RWPE2 (cell line): ENCODE measurements at regions not wholly inside any gene's neighbourhood (a gene's known extent, or its start where the extent isn't known, plus 50 kb on each side); places are given as distances from the start of the nearest gene placed in this dataset.
"Not testable (repeated sequence)": the region's sequence is repeated elsewhere in the genome, so short reads cannot be mapped to it uniquely, and the experiment has no call there.

Experiments
- ATAC-seq: fragments of 200-7000 bp; cut with Tn5 transposase; 3 replicates; pipeline ENCODE4 v1.9.1; 2021; ENCODE audit warnings: low read depth
- DNase-seq: peaks from one replicate; pipeline ENCODE4 v3.0.0-alpha.2; 2020; ENCODE audit warnings: low spot score
- H3K27ac ChIP-seq: fragments of 450-650 bp; 2 replicates; pipeline ENCODE4 v1.5.1; 2017; ENCODE audit warnings: mild to moderate bottlenecking; ENCODE audit not compliant: poor library complexity, severe bottlenecking
- H3K27me3 ChIP-seq: fragments of 250-450 bp; sonication (Bioruptor Pico); 2 replicates; pipeline ENCODE4 v1.5.1; 2021; ENCODE audit warnings: mild to moderate bottlenecking, moderate library complexity; ENCODE audit not compliant: insufficient read depth, poor library complexity, severe bottlenecking
- H3K36me3 ChIP-seq: fragments of 250-450 bp; sonication (Bioruptor Pico); 2 replicates; pipeline ENCODE4 v1.5.1; 2020; ENCODE audit warnings: low read depth, mild to moderate bottlenecking, moderate library complexity
- H3K4me1 ChIP-seq: fragments of 250-450 bp; sonication (Bioruptor Pico); 2 replicates; pipeline ENCODE4 v1.5.1; 2021; ENCODE audit warnings: mild to moderate bottlenecking, moderate library complexity; ENCODE audit not compliant: insufficient read depth, poor library complexity, severe bottlenecking
- H3K4me3 ChIP-seq: fragments of 250-450 bp; sonication (Bioruptor Pico); 2 replicates; pipeline ENCODE4 v1.5.1; 2021; ENCODE audit warnings: mild to moderate bottlenecking, moderate library complexity; ENCODE audit not compliant: severe bottlenecking
- H3K9me3 ChIP-seq: fragments of 250-450 bp; sonication (Bioruptor Pico); 2 replicates; pipeline ENCODE4 v1.5.1; 2021; ENCODE audit warnings: mild to moderate bottlenecking, moderate library complexity; ENCODE audit not compliant: severe bottlenecking
- CTCF ChIP-seq: fragments of 450-650 bp; IDR thresholded peaks from one replicate; pipeline ENCODE4 v1.5.1; 2017; ENCODE audit warnings: mild to moderate bottlenecking, moderate library complexity; ENCODE audit not compliant: poor library complexity, severe bottlenecking

GRCh38 chr6:94813806-94814205 lies 763.5 kb upstream of the MANEA start:
- no peak for ATAC-seq
- no peaks in the 10 kb centered on the region for H3K27me3 ChIP-seq
- no peaks in the 10 kb centered on the region for H3K9me3 ChIP-seq

DNA sequence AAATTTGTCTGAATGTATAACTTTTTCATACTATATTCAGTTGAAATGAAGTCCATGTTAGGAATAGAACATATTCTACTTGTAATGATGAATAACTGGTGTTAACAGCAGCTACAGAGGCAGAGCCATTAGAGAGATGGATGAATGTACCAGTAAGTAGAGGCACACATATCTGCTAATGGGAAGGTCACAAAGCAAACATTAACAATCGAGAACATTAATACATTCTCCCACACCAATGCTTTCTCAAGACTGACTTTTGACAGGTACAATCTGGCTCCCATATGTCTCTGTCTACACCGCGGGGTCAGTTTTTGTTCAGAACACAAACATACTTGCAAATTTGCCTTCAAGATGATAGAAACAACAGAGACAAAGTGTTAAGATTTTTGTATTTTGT lies 776.0 kb upstream of the MANEA start:
- H3K4me3 ChIP-seq = no peak overlapping the region
- DNase-seq (no peak), ATAC-seq (no peak)
- no peaks in the 10 kb centered on the region for H3K36me3 ChIP-seq
- no peak for TF ChIP-seq CTCF
- no peak overlapping the region for H3K27ac ChIP-seq
- no peaks in the 10 kb centered on the region for H3K27me3 ChIP-seq
- H3K4me1 ChIP-seq = no peaks in the 10 kb centered on the region
- H3K9me3 ChIP-seq = no peaks in the 10 kb centered on the region

More at GRCh38 chr6:94813806-94814205, 763.5 kb upstream of the MANEA start:
- Histone ChIP-seq H3K4me3 (no peak overlapping the region), H3K4me1 (no peaks in the 10 kb centered on the region), H3K27ac (no peak overlapping the region), H3K36me3 (no peaks in the 10 kb centered on the region)
- TF ChIP-seq CTCF = no peak
- no peak for DNase-seq

GRCh38 chr6:94785514-94785913 lies 791.8 kb upstream of the MANEA start:
- no peaks in the 10 kb centered on the region for H3K27me3 ChIP-seq
- no peaks in the 10 kb centered on the region for H3K4me1 ChIP-seq
- H3K9me3 ChIP-seq = no peaks in the 10 kb centered on the region
- no peak overlapping the region for H3K4me3 ChIP-seq
- ATAC-seq = no peak
- H3K36me3 ChIP-seq = no peaks in the 10 kb centered on the region
- DNase-seq = no peak
- no peak overlapping the region for H3K27ac ChIP-seq
- no peak for TF ChIP-seq CTCF

DNA sequence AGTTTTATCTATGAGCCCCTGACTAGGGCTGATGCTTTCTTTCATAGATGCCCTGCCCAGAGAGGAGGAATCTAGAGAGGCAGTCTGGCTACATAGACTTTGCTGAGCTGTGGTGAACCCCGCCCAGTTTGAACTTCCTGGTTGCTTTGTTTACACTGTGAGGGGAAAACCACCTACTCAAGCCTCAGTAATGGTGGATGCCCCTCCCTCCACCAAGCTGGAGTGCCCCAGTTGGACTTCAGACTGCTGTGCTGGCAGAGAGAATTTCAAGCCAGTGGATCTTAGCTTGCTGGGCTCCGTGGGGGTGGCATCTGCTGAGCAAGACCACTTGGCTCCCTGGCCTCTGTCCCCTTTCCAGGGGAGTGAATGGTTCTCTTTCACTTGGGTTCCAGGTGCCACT lies 792.3 kb upstream of the MANEA start:
- not testable (repeated sequence) for H3K4me1 ChIP-seq, H3K9me3 ChIP-seq, H3K4me3 ChIP-seq, H3K27me3 ChIP-seq, H3K36me3 ChIP-seq, DNase-seq, H3K27ac ChIP-seq
- ATAC-seq = 0 out of 3 replicates have a peak, but pooled peaks have one; percentile 21

- Histone ChIP-seq H3K36me3 (no peaks in the 10 kb centered on the region), H3K4me1 (no peaks in the 10 kb centered on the region), H3K27me3 (peaks cover 4% of the 10 kb centered on the region), H3K4me3 (no peak overlapping the region), H3K27ac (no peak overlapping the region), H3K9me3 (no peaks in the 10 kb centered on the region)
- no peak for DNase-seq
- no peak for TF ChIP-seq CTCF
- ATAC-seq = no peak
Measured at GRCh38 chr6:94769197-94769596, 808.1 kb upstream of the MANEA start.
